ENCODE measurements at regions not wholly inside any gene's neighbourhood (a gene's known extent, or its start where the extent isn't known, plus 50 kb on each side); places are given as distances from the start of the nearest gene placed in this dataset.

DNA sequence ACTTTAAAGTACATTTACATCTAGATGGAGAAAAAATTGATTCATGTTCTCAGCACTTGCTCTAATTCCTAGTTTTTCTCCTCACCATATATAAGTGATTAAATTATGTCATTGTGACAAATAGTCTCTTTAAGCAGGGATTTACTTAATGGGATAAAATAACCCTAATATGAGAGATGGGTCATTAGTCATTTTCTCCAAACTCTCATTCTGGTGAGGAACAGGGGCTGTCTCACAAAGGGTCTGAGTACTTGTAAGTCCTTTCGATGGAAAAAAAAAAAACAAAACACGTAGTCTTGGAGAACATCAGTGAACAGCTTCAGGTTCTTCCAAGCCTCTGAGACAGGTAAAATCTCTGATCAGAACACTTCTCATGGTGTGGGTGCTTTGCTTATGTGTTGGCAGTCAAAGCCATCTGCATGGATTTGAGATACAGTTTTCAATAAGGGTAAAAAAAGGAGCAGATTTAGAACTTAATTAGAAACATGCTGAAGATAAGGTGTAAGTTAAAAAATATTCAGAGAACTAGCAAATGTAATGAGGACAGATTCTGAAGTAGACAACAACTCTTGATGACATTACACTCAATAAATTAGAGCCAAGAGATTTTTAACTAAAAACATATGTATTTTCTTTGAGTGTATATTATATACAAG is 1668.9 kb upstream of the MIR17HG start:
- no peaks in the 10 kb centered on the region for H3K36me3 ChIP-seq
- H3K27ac ChIP-seq = no peak overlapping the region
- no peaks in the 10 kb centered on the region for H3K27me3 ChIP-seq
- TF ChIP-seq, protein P1, sequence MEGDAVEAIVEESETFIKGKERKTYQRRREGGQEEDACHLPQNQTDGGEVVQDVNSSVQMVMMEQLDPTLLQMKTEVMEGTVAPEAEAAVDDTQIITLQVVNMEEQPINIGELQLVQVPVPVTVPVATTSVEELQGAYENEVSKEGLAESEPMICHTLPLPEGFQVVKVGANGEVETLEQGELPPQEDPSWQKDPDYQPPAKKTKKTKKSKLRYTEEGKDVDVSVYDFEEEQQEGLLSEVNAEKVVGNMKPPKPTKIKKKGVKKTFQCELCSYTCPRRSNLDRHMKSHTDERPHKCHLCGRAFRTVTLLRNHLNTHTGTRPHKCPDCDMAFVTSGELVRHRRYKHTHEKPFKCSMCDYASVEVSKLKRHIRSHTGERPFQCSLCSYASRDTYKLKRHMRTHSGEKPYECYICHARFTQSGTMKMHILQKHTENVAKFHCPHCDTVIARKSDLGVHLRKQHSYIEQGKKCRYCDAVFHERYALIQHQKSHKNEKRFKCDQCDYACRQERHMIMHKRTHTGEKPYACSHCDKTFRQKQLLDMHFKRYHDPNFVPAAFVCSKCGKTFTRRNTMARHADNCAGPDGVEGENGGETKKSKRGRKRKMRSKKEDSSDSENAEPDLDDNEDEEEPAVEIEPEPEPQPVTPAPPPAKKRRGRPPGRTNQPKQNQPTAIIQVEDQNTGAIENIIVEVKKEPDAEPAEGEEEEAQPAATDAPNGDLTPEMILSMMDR (IDR thresholded peaks at IDR 0.05) = no peak
- H3K4me1 ChIP-seq = no peaks in the 10 kb centered on the region
- no peak overlapping the region for H3K4me3 ChIP-seq
- no peaks in the 10 kb centered on the region for H3K9me3 ChIP-seq
- DNase-seq (ENCODE audit: low spot score) = no peak

DNA sequence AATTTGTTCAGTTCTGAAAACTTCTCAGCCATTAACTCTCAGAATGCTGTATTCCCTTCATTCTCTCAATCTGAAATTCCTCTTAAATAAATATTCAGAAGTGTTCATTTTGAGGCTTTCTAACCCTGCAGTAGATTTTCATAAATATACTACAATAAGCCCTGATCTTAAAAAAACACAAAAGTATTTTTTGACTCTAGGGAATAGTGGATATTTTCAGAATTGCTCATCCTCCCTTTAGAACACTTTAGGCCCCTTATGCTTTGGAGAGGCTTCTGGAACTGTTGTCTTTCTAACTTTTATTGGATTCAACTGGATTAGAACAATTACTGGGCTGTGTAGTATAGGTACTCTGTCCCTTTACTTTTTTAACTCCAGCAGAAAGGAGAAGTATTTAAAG is 1662.6 kb upstream of the MIR17HG start:
- H3K27ac ChIP-seq = no peak overlapping the region
- no peaks in the 10 kb centered on the region for H3K9me3 ChIP-seq
- H3K4me1 ChIP-seq = no peaks in the 10 kb centered on the region
- no peak overlapping the region for H3K4me3 ChIP-seq
- DNase-seq (ENCODE audit: low spot score) = no peak
- no peaks in the 10 kb centered on the region for H3K36me3 ChIP-seq
- no peaks in the 10 kb centered on the region for H3K27me3 ChIP-seq
- TF ChIP-seq, protein P1 (IDR thresholded peaks at IDR 0.05) = no peak

DNA sequence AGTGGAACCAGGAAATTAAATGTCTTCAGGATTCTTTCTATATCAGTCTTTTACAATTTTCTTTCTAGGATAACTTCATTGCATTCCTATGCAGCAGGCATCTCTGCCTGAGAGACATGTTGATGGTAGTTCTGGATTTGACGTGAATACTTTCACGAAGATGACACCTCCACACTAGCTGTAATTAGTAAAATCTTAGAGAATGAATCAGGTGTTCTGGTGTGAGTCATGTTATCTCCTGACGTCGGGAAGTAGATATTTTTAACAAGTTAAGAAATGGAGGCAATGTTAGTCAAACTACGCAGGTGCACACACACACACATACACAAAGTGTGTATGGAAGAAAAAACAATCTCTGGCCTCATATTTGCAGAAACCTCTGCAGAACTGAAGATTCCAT is 1661.3 kb upstream of the MIR17HG start:
- Histone ChIP-seq H3K36me3 (no peaks in the 10 kb centered on the region), H3K27ac (no peak overlapping the region), H3K4me3 (no peak overlapping the region), H3K27me3 (no peaks in the 10 kb centered on the region), H3K4me1 (no peaks in the 10 kb centered on the region), H3K9me3 (no peaks in the 10 kb centered on the region)
- DNase-seq (ENCODE audit: low spot score) = no peak
- TF ChIP-seq, protein P1 (IDR thresholded peaks at IDR 0.05) = no peak

DNA sequence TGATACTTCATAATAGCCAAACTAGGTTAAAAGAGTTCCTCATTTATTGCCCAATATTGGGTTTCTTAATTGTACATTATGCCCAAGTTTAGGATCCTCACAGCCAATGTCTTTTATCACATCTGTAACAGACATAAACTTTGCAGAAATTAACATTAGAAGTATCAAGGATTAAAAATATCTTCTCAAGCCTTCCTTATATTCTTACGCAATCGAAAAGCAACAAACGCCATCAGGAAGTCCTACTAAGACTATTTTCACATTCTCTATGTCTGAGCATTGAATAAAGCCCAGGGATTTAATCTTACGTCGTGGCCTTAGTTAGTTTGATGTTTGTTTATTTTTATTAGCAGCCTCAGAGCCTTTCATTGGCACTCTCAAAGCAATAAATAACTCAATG is 1660.4 kb upstream of the MIR17HG start:
- H3K4me1 ChIP-seq = no peaks in the 10 kb centered on the region
- H3K27me3 ChIP-seq = no peaks in the 10 kb centered on the region
- no peak for DNase-seq (ENCODE audit: low spot score)
- H3K4me3 ChIP-seq = no peak overlapping the region
- no peaks in the 10 kb centered on the region for H3K9me3 ChIP-seq
- no peak overlapping the region for H3K27ac ChIP-seq
- TF ChIP-seq, protein P1 (IDR thresholded peaks at IDR 0.05) = no peak
- no peaks in the 10 kb centered on the region for H3K36me3 ChIP-seq

DNA sequence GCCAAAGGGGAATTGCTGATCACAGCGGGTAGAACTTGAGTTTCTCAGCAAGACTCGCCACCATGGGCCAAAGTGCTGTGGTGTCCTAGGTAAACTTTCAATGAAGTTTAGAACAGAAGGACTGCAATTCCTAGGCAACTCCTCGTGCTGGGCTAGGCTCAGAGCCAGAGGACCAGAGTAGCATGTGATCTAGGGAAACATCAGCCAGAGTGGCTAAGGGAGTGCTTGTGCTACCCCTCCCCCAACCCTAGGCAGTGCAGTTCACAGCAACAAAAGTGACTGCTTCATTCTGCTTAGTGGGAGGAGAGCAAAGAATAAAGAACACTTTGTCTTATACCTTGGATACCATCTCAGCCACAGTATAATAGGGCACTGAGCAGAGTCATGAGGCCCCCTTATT is 1658.6 kb upstream of the MIR17HG start:
- Histone ChIP-seq H3K9me3 (no peaks in the 10 kb centered on the region), H3K36me3 (no peaks in the 10 kb centered on the region), H3K4me3 (no peak overlapping the region), H3K4me1 (no peaks in the 10 kb centered on the region), H3K27ac (no peak overlapping the region), H3K27me3 (no peaks in the 10 kb centered on the region)
- no peak for DNase-seq (ENCODE audit: low spot score)
- TF ChIP-seq, protein P1 (IDR thresholded peaks at IDR 0.05) = no peak

DNA sequence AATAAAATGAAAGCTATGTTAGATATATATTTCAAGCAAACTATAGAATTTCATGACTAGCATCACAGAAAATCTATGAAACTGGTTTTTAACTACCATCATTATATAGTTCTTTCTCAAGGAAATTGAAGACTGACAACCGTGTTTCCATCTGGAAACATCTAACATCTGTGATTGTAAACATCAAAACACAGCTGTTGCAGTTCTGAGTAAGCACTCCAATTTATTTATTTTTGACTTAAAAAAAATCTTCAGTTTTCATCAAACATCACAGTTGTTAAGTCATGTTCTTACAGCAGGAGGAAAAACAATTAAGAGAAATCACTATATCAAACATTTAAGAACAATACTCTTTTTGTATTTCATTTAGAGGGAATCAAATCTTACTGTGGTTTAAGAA is 1653.0 kb upstream of the MIR17HG start:
- Histone ChIP-seq H3K4me1 (no peaks in the 10 kb centered on the region), H3K27ac (no peak overlapping the region), H3K9me3 (no peaks in the 10 kb centered on the region), H3K36me3 (no peaks in the 10 kb centered on the region), H3K27me3 (no peaks in the 10 kb centered on the region), H3K4me3 (no peak overlapping the region)
- TF ChIP-seq, protein P1 (IDR thresholded peaks at IDR 0.05) = no peak
- no peak for DNase-seq (ENCODE audit: low spot score)

Data from right atrium auricular region (tissue), 2 donors.